ENCODE measurements at regions not wholly inside any gene's neighbourhood (a gene's known extent, or its start where the extent isn't known, plus 50 kb on each side); places are given as distances from the start of the nearest gene placed in this dataset.

DNA sequence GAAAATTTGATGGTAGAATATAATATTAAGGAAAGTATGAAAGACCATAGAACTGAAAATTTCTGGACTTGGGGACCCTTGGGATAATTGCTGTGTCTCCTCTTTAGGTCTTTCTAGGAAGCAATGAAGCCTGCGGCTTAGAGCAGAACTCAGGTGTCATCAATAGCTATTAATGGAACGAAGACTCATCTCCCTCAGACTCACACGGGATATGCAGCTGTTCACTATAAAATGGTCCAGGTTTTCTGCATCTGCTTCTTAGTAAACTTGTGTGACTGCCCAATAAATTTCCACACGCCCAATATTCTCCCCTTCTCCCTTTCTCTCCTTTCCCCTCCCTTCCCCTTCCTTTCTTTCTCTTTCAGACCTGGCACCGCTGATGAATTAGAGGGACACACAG, 392.5 kb downstream of the HLX start (continued):
- TF ChIP-seq, protein P1, sequence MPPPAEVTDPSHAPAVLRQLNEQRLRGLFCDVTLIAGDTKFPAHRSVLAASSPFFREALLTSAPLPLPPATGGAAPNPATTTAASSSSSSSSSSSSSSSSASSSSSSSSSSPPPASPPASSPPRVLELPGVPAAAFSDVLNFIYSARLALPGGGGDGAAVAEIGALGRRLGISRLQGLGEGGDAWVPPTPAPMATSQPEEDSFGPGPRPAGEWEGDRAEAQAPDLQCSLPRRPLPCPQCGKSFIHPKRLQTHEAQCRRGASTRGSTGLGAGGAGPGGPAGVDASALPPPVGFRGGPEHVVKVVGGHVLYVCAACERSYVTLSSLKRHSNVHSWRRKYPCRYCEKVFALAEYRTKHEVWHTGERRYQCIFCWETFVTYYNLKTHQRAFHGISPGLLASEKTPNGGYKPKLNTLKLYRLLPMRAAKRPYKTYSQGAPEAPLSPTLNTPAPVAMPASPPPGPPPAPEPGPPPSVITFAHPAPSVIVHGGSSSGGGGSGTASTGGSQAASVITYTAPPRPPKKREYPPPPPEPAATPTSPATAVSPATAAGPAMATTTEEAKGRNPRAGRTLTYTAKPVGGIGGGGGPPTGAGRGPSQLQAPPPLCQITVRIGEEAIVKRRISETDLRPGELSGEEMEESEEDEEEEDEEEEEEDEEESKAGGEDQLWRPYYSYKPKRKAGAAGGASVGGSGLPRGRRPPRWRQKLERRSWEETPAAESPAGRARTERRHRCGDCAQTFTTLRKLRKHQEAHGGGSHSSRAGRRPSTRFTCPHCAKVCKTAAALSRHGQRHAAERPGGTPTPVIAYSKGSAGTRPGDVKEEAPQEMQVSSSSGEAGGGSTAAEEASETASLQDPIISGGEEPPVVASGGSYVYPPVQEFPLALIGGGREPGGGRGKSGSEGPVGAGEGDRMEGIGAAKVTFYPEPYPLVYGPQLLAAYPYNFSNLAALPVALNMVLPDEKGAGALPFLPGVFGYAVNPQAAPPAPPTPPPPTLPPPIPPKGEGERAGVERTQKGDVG (CRISPR knock-in tag; IDR thresholded peaks at IDR 0.05), result no peak
- TF ChIP-seq, protein P2, sequence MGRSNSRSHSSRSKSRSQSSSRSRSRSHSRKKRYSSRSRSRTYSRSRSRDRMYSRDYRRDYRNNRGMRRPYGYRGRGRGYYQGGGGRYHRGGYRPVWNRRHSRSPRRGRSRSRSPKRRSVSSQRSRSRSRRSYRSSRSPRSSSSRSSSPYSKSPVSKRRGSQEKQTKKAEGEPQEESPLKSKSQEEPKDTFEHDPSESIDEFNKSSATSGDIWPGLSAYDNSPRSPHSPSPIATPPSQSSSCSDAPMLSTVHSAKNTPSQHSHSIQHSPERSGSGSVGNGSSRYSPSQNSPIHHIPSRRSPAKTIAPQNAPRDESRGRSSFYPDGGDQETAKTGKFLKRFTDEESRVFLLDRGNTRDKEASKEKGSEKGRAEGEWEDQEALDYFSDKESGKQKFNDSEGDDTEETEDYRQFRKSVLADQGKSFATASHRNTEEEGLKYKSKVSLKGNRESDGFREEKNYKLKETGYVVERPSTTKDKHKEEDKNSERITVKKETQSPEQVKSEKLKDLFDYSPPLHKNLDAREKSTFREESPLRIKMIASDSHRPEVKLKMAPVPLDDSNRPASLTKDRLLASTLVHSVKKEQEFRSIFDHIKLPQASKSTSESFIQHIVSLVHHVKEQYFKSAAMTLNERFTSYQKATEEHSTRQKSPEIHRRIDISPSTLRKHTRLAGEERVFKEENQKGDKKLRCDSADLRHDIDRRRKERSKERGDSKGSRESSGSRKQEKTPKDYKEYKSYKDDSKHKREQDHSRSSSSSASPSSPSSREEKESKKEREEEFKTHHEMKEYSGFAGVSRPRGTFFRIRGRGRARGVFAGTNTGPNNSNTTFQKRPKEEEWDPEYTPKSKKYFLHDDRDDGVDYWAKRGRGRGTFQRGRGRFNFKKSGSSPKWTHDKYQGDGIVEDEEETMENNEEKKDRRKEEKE (IDR thresholded peaks at IDR 0.05), result no peak
- TF ChIP-seq NRF1 (conservative IDR thresholded peaks at IDR 0.05; ENCODE audit: low read depth, low read length), result no peak
- TF ChIP-seq USF2 (IDR thresholded peaks at IDR 0.05; ENCODE audit: borderline replicate concordance, low read depth, low read length), result no peak
- TF ChIP-seq ZNF384 (IDR thresholded peaks at IDR 0.05; ENCODE audit: borderline replicate concordance, low read depth, low read length), result no peak
